OCI-LY7 (cell line): ENCODE measurements at regions not wholly inside any gene's neighbourhood (a gene's known extent, or its start where the extent isn't known, plus 50 kb on each side); places are given as distances from the start of the nearest gene placed in this dataset.
A peak's percentile ranks its signal among the peaks of the same experiment; 100 is the strongest.

Experiments
- BruUV-seq: library from RNA; stranded (reverse); fragments of 400-500 nt; replicated peaks from 2 replicates; lab custom pipeline; 2021; lab: Mats Ljungman, UMichigan
- CTCF ChIA-PET: fragments of 300-600 bp; sonication (Branson Sonifier 250); formaldehyde crosslinking; loops from one replicate; lab custom pipeline; 2022; ENCODE audit warnings: antibody characterized with exemption; ENCODE audit not compliant: unreplicated experiment; lab: Charles Lee
- POLR2A ChIA-PET: fragments of 300-600 bp; sonication (Branson Sonifier 250); formaldehyde crosslinking; loops from one replicate; lab custom pipeline; 2022; ENCODE audit warnings: antibody characterized with exemption; lab: Charles Lee
- DNase-seq: peaks from one replicate; pipeline ENCODE4 v3.0.0-alpha.2; 2015; ENCODE audit warnings: low spot score
- H2AFZ ChIP-seq: fragments of 200-600 bp; sonication (generic), shearing (Covaris generic); 2 replicates; pipeline ENCODE4 v1.6.1; 2014; ENCODE audit warnings: mild to moderate bottlenecking, antibody characterized with exemption, low read length, moderate library complexity
- H3K27ac ChIP-seq: fragments of 200-600 bp; sonication (generic); 2 replicates; pipeline ENCODE4 v1.5.1; 2014; ENCODE audit warnings: mixed run types, low read depth, mild to moderate bottlenecking, moderate library complexity, low read length, inconsistent platforms; ENCODE audit not compliant: poor library complexity, severe bottlenecking
- H3K36me3 ChIP-seq: fragments of 200-600 bp; sonication (generic); 2 replicates; pipeline ENCODE4 v1.6.1; 2014; ENCODE audit warnings: mild to moderate bottlenecking, antibody characterized with exemption, low read length, moderate library complexity, mixed read lengths; ENCODE audit not compliant: insufficient read depth
- H3K4me1 ChIP-seq: fragments of 200-600 bp; sonication (generic); 2 replicates; pipeline ENCODE4 v1.5.1; 2014; ENCODE audit warnings: mild to moderate bottlenecking, low read length; ENCODE audit not compliant: insufficient read depth, poor library complexity, severe bottlenecking
- H3K4me2 ChIP-seq: fragments of 200-600 bp; sonication (generic); 2 replicates; pipeline ENCODE4 v1.6.1; 2014; ENCODE audit warnings: mild to moderate bottlenecking, low read length
- H3K4me3 ChIP-seq: fragments of 200-600 bp; sonication (generic); 2 replicates; pipeline ENCODE4 v1.5.1; 2014; ENCODE audit warnings: mild to moderate bottlenecking, low read depth, low read length; ENCODE audit not compliant: poor library complexity, severe bottlenecking
- H3K79me2 ChIP-seq: fragments of 200-600 bp; sonication (generic); 2 replicates; pipeline ENCODE4 v1.6.1; 2016; ENCODE audit warnings: low read depth, mild to moderate bottlenecking, low read length, moderate library complexity, mixed read lengths; ENCODE audit not compliant: insufficient read depth
- H3K9me2 ChIP-seq: fragments of 200-600 bp; sonication (generic); 2 replicates; pipeline ENCODE4 v1.6.1; 2016; ENCODE audit warnings: mild to moderate bottlenecking, low read length, mixed read lengths; ENCODE audit not compliant: insufficient read depth
- H3K9me3 ChIP-seq: fragments of 200-600 bp; sonication (generic); 2 replicates; pipeline ENCODE4 v1.6.1; 2014; ENCODE audit warnings: mild to moderate bottlenecking, mixed run types, low read length, mixed read lengths
- H4K20me1 ChIP-seq: fragments of 200-600 bp; sonication (generic); 2 replicates; pipeline ENCODE4 v1.6.1; 2014; ENCODE audit warnings: mild to moderate bottlenecking, antibody characterized with exemption, low read length, moderate library complexity, mixed read lengths; ENCODE audit not compliant: insufficient read depth
- CTCF ChIP-seq: fragments of 200-600 bp; sonication (generic); conservative IDR thresholded peaks from 2 replicates; pipeline ENCODE4 v1.5.1; 2014; ENCODE audit warnings: mild to moderate bottlenecking, antibody characterized with exemption, low read length, moderate library complexity, mixed read lengths
- EZH2phosphoT487 ChIP-seq: fragments of 200-600 bp; sonication (generic); IDR thresholded peaks from 2 replicates; pipeline ENCODE4 v1.6.1; 2018; ENCODE audit warnings: low read depth, borderline replicate concordance, mild to moderate bottlenecking, mixed run types, antibody characterized with exemption, low read length, moderate library complexity, mixed read lengths
- intact Hi-C: fragments of 100-400 bp; cut with micrococcal nuclease; formaldehyde crosslinking; loops from one replicate; pipeline ENCODE4 v1.10.0; 2022; ENCODE audit not compliant: unreplicated experiment

GRCh38 chrX:40316502-40316901, 218.7 kb upstream of the BCOR start:
- no peak overlapping the region for H2AFZ ChIP-seq
- no peak overlapping the region for H3K4me2 ChIP-seq
- H3K4me1 ChIP-seq, result no peaks in the 10 kb centered on the region
- H3K4me3 ChIP-seq, result no peak overlapping the region
- no peaks in the 10 kb centered on the region for H3K79me2 ChIP-seq
- H4K20me1 ChIP-seq, result no peaks in the 10 kb centered on the region
- BruUV-seq, result no TSS peak
- intact Hi-C loops, result no loop called here
- H3K27ac ChIP-seq, result no peak overlapping the region
- ChIA-PET CTCF (no interaction called here), POLR2A (no interaction called here)
- H3K9me2 ChIP-seq, result no peaks in the 10 kb centered on the region
- no peaks in the 10 kb centered on the region for H3K9me3 ChIP-seq
- DNase-seq, result no peak
- TF ChIP-seq CTCF (no peak), EZH2phosphoT487 (no peak)
- no peaks in the 10 kb centered on the region for H3K36me3 ChIP-seq

- no peaks in the 10 kb centered on the region for H3K9me2 ChIP-seq
- H3K4me3 ChIP-seq, result no peak overlapping the region
- CTCF ChIA-PET, result no interaction called here
- intact Hi-C loops, result no loop called here
- no peak overlapping the region for H3K27ac ChIP-seq
- H3K9me3 ChIP-seq, result no peaks in the 10 kb centered on the region
- H2AFZ ChIP-seq, result no peak overlapping the region
- no peaks in the 10 kb centered on the region for H4K20me1 ChIP-seq
- POLR2A ChIA-PET, result no interaction called here
- H3K4me2 ChIP-seq, result no peak overlapping the region
- no peaks in the 10 kb centered on the region for H3K79me2 ChIP-seq
- no TSS peak for BruUV-seq
- H3K36me3 ChIP-seq, result no peaks in the 10 kb centered on the region
- TF ChIP-seq EZH2phosphoT487, result no peak
- peak; percentile 21; the same call in 1 of the 2 replicates for TF ChIP-seq CTCF
- no peaks in the 10 kb centered on the region for H3K4me1 ChIP-seq
- DNase-seq, result no peak
Observed at GRCh38 chrX:40314070-40314469, 216.3 kb upstream of the BCOR start.

GRCh38 chrX:40313269-40313668, 215.5 kb upstream of the BCOR start:
- CTCF ChIA-PET, result no interaction called here
- no peaks in the 10 kb centered on the region for H3K4me1 ChIP-seq
- H3K4me3 ChIP-seq, result no peak overlapping the region
- no peaks in the 10 kb centered on the region for H3K36me3 ChIP-seq
- no peaks in the 10 kb centered on the region for H3K79me2 ChIP-seq
- no peak overlapping the region for H3K27ac ChIP-seq
- no peaks in the 10 kb centered on the region for H4K20me1 ChIP-seq
- no peak overlapping the region for H2AFZ ChIP-seq
- TF ChIP-seq EZH2phosphoT487 (no peak), CTCF (no peak)
- BruUV-seq, result no TSS peak
- intact Hi-C loops, result no loop called here
- H3K9me3 ChIP-seq, result no peaks in the 10 kb centered on the region
- no peaks in the 10 kb centered on the region for H3K9me2 ChIP-seq
- no peak for DNase-seq
- no peak overlapping the region for H3K4me2 ChIP-seq
- POLR2A ChIA-PET, result no interaction called here
